ENCODE measurements at regions not wholly inside any gene's neighbourhood (a gene's known extent, or its start where the extent isn't known, plus 50 kb on each side); places are given as distances from the start of the nearest gene placed in this dataset.

DNA sequence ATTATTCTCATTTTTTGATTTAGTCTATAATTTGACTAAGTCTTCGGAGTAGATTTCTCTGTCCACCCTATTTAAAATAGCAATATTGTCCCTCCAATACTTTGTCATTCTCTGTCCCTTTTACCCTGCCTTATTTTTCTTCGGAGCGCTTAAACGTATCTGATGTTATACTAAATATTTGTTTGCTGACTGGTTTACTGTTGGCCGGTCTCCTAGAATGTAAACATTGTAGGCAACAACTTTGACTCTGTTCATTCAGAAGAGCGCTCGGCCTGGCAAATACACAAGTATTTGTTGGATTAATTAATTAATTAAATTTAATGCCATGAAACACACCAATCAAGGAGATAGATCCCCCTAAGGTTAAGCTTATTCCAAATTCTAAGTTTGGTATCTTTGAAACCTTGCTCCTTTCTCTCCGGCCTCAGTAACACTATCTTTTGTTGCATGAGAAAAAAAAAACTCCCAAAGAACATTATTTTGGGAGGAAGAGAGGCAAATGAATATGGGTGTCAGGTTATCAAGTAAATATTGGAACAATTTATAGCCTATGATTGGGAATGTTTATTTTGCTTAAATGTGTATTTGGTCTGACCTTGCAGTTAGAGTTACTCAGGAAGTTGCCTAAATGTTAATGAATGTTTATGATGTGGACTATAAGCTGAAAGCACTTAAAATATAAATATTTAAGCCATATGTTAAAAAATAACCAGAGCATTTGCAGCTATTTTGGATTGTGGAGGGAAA lies 231.1 kb downstream of the SOX4 start:
- intact Hi-C loops (cut with micrococcal nuclease): loop anchor here (5.0 kb wide), 1 partner anchor 227 kb away; no protein-coding TSS in a partner anchor

More for the DNA sequence above, 231.1 kb downstream of the SOX4 start:
- BruUV-seq (replicated peaks): no TSS peak
- Histone ChIP-seq H3K27ac (ENCODE audit: insufficient read depth, low read depth, low read length) (no peak overlapping the region), H4K20me1 (replicated peaks; ENCODE audit: control insufficient read depth, extremely low read depth, insufficient read depth, low read length) (no peaks in the 10 kb centered on the region), H3K9me1 (replicated peaks; ENCODE audit: control insufficient read depth, extremely low read depth, insufficient read depth, low read length) (no peaks in the 10 kb centered on the region), H3K4me1 (ENCODE audit: control insufficient read depth, extremely low read depth, insufficient read depth, low read length) (peaks cover 27% of the 10 kb centered on the region), H3K9ac (replicated peaks; ENCODE audit: extremely low read depth, insufficient read depth, low read length) (no peak overlapping the region), H3K36me3 (ENCODE audit: control insufficient read depth in 2 of 2, extremely low read depth in 1 of 2, insufficient read depth in 2 of 2, low read length in 2 of 2) (no peaks in the 10 kb centered on the region), H3K27me3 (ENCODE audit: control insufficient read depth in 2 of 2, insufficient read depth in 2 of 2, low read length in 2 of 2) (no peaks in the 10 kb centered on the region), H2AFZ (ENCODE audit: low read depth, low read length) (no peak overlapping the region), H3K4me3 (replicated peaks in 1 of 3; ENCODE audit: insufficient read depth in 1 of 3, low read depth in 1 of 3, low read length in 3 of 3) (no peak overlapping the region), H3K9me3 (replicated peaks; ENCODE audit: control insufficient read depth, insufficient read depth, low read length) (no peaks in the 10 kb centered on the region), H3K79me2 (ENCODE audit: control insufficient read depth, insufficient read depth, low read length) (peaks cover 2% of the 10 kb centered on the region), H3K4me2 (ENCODE audit: insufficient read depth, low read length) (no peak overlapping the region)
- POLR2A ChIA-PET: interaction anchor here (3.1 kb wide), 1 partner anchor 230 kb away, joined by 10 read pairs; the partner anchor contains the start of gene SOX4
- TF ChIP-seq, protein P1, sequence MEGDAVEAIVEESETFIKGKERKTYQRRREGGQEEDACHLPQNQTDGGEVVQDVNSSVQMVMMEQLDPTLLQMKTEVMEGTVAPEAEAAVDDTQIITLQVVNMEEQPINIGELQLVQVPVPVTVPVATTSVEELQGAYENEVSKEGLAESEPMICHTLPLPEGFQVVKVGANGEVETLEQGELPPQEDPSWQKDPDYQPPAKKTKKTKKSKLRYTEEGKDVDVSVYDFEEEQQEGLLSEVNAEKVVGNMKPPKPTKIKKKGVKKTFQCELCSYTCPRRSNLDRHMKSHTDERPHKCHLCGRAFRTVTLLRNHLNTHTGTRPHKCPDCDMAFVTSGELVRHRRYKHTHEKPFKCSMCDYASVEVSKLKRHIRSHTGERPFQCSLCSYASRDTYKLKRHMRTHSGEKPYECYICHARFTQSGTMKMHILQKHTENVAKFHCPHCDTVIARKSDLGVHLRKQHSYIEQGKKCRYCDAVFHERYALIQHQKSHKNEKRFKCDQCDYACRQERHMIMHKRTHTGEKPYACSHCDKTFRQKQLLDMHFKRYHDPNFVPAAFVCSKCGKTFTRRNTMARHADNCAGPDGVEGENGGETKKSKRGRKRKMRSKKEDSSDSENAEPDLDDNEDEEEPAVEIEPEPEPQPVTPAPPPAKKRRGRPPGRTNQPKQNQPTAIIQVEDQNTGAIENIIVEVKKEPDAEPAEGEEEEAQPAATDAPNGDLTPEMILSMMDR (IDR thresholded peaks at IDR 0.05; ENCODE audit: extremely low read depth in 1 of 2, insufficient read depth in 1 of 2, low read depth in 1 of 2, low read length in 2 of 2): no peak
- TF ChIP-seq MYC (IDR thresholded peaks at IDR 0.05; ENCODE audit: low read depth, low read length): no peak
- TF ChIP-seq, protein P2, sequence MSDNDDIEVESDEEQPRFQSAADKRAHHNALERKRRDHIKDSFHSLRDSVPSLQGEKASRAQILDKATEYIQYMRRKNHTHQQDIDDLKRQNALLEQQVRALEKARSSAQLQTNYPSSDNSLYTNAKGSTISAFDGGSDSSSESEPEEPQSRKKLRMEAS (IDR thresholded peaks at IDR 0.05; ENCODE audit: insufficient read depth, insufficient read length): no peak
- no peak for TF ChIP-seq EZH2 (IDR thresholded peaks at IDR 0.05; ENCODE audit: borderline replicate concordance, low read depth, low read length, severe bottlenecking)
- TF ChIP-seq GATA2 (IDR thresholded peaks at IDR 0.05; ENCODE audit: insufficient read depth, insufficient read length, low read depth, low read length): no peak
- no peak for TF ChIP-seq JUN (IDR thresholded peaks at IDR 0.05; ENCODE audit: borderline replicate concordance, insufficient read depth, insufficient read length, low read depth)
- no peak for FAIRE-seq
- no peak for DNase-seq (ENCODE audit: low read depth, low spot score)
- CTCF ChIA-PET: interaction anchor here (0.8 to 1.0 kb wide), 2 partner anchors 9 to 228 kb away, joined by 3 read pairs; no protein-coding TSS in a partner anchor
- dilution Hi-C loops (cut with MboI; ENCODE audit: extremely low pct_ligation_motif_present, low sequenced_read_pairs): no loop called here

All from endothelial cell of umbilical vein (primary cell).